ENCODE measurements at regions not wholly inside any gene's neighbourhood (a gene's known extent, or its start where the extent isn't known, plus 50 kb on each side); places are given as distances from the start of the nearest gene placed in this dataset.

- no peak for DNase-seq (ENCODE audit: extremely low read depth, insufficient read length)
- H3K36me3 ChIP-seq (ENCODE audit: control insufficient read depth, insufficient read depth, low read length): no peaks in the 10 kb centered on the region
- no peaks in the 10 kb centered on the region; the same call in 1 of the 2 replicates for H3K27me3 ChIP-seq (replicated peaks; ENCODE audit: control insufficient read depth, insufficient read depth, low read length)
- H3K4me3 ChIP-seq (replicated peaks; ENCODE audit: low read depth, low read length): no peak overlapping the region
- no peak for TF ChIP-seq CTCF (IDR thresholded peaks at IDR 0.05; ENCODE audit: insufficient read depth, low read length, poor library complexity, severe bottlenecking)
Observed at GRCh38 chr7:55278321-55278720, 86.8 kb upstream of the LANCL2 start.

GRCh38 chr7:55279080-55279845 lies 85.9 kb upstream of the LANCL2 start:
- H3K27me3 ChIP-seq (replicated peaks; ENCODE audit: control insufficient read depth, insufficient read depth, low read length): no peaks in the 10 kb centered on the region; the same call in 1 of the 2 replicates
- no peak overlapping the region for H3K4me3 ChIP-seq (replicated peaks; ENCODE audit: low read depth, low read length)
- no peak for DNase-seq (ENCODE audit: extremely low read depth, insufficient read length)
- no peaks in the 10 kb centered on the region for H3K36me3 ChIP-seq (ENCODE audit: control insufficient read depth, insufficient read depth, low read length)
- TF ChIP-seq CTCF (IDR thresholded peaks at IDR 0.05; ENCODE audit: insufficient read depth, low read length, poor library complexity, severe bottlenecking): no peak

- H3K36me3 ChIP-seq (ENCODE audit: control insufficient read depth, insufficient read depth, low read length): no peaks in the 10 kb centered on the region
- no peak overlapping the region for H3K4me3 ChIP-seq (replicated peaks; ENCODE audit: low read depth, low read length)
- no peaks in the 10 kb centered on the region; the same call in 1 of the 2 replicates for H3K27me3 ChIP-seq (replicated peaks; ENCODE audit: control insufficient read depth, insufficient read depth, low read length)
- TF ChIP-seq CTCF (IDR thresholded peaks at IDR 0.05; ENCODE audit: insufficient read depth, low read length, poor library complexity, severe bottlenecking): peak; percentile 66
- peak; percentile 54 for DNase-seq (ENCODE audit: extremely low read depth, insufficient read length)
Observed at GRCh38 chr7:55280031-55280454, 85.1 kb upstream of the LANCL2 start.

- no peak for TF ChIP-seq CTCF (IDR thresholded peaks at IDR 0.05; ENCODE audit: insufficient read depth, low read length, poor library complexity, severe bottlenecking)
- no peak for DNase-seq (ENCODE audit: extremely low read depth, insufficient read length)
- no peak overlapping the region for H3K4me3 ChIP-seq (replicated peaks; ENCODE audit: low read depth, low read length)
- H3K36me3 ChIP-seq (ENCODE audit: control insufficient read depth, insufficient read depth, low read length): no peaks in the 10 kb centered on the region
- H3K27me3 ChIP-seq (replicated peaks; ENCODE audit: control insufficient read depth, insufficient read depth, low read length): no peaks in the 10 kb centered on the region
Observed at GRCh38 chr7:55285665-55286064, 79.5 kb upstream of the LANCL2 start.

- TF ChIP-seq CTCF (IDR thresholded peaks at IDR 0.05; ENCODE audit: insufficient read depth, low read length, poor library complexity, severe bottlenecking): no peak
- Histone ChIP-seq H3K4me3 (replicated peaks; ENCODE audit: low read depth, low read length) (no peak overlapping the region), H3K36me3 (ENCODE audit: control insufficient read depth, insufficient read depth, low read length) (no peaks in the 10 kb centered on the region), H3K27me3 (replicated peaks; ENCODE audit: control insufficient read depth, insufficient read depth, low read length) (no peaks in the 10 kb centered on the region)
- DNase-seq (ENCODE audit: extremely low read depth, insufficient read length): no peak
Observed at GRCh38 chr7:55286666-55287065, 78.5 kb upstream of the LANCL2 start.
